ENCODE measurements at regions not wholly inside any gene's neighbourhood (a gene's known extent, or its start where the extent isn't known, plus 50 kb on each side); places are given as distances from the start of the nearest gene placed in this dataset.

GRCh38 chr15:62722237-62722636 lies 320.3 kb upstream of the TPM1 start:
- TF ChIP-seq CTCF (conservative IDR thresholded peaks at IDR 0.05) (no peak), EZH2 (IDR thresholded peaks at IDR 0.05; ENCODE audit: low read depth) (no peak)
